HEK293T (cell line): ENCODE measurements at regions not wholly inside any gene's neighbourhood (a gene's known extent, or its start where the extent isn't known, plus 50 kb on each side); places are given as distances from the start of the nearest gene placed in this dataset.

Experiments used
- BHLHE40 ChIP-seq: fragments of 450-650 bp; IDR thresholded peaks from 2 replicates; pipeline ENCODE4 v1.6.1; 2016; ENCODE audit warnings: mild to moderate bottlenecking, moderate library complexity, borderline replicate concordance
- HDGF ChIP-seq: fragments of 450-650 bp; IDR thresholded peaks from 2 replicates; pipeline ENCODE4 v1.6.1; 2017; ENCODE audit warnings: antibody characterized with exemption, borderline replicate concordance
- TF ChIP-seq, protein P1 (sequence below): fragments of 450-650 bp; IDR thresholded peaks from 2 replicates; pipeline ENCODE4 v1.6.1; 2016

DNA sequence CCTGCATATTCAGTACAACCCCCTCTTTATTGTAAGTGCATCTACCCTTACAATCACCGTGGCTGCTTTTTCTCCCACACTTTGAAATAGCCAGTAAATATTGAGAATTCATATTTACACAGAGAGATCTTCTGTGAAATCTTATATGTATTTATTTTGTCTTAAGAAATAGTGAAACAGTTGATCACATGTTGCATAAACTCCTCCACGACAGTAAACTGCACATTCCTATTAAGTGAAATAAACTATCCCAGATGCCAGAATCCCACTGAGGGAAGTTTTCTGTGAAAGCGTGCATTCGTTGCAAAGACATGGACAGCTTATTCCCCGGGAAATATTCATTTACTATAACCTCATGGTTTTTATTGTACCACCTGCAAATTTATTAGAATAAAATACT is 796.0 kb downstream of the ROBO2 start:
- TF ChIP-seq, protein P1, sequence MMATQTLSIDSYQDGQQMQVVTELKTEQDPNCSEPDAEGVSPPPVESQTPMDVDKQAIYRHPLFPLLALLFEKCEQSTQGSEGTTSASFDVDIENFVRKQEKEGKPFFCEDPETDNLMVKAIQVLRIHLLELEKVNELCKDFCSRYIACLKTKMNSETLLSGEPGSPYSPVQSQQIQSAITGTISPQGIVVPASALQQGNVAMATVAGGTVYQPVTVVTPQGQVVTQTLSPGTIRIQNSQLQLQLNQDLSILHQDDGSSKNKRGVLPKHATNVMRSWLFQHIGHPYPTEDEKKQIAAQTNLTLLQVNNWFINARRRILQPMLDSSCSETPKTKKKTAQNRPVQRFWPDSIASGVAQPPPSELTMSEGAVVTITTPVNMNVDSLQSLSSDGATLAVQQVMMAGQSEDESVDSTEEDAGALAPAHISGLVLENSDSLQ, result no peak
- TF ChIP-seq BHLHE40 (no peak), HDGF (no peak)
